ENCODE measurements at regions not wholly inside any gene's neighbourhood (a gene's known extent, or its start where the extent isn't known, plus 50 kb on each side); places are given as distances from the start of the nearest gene placed in this dataset.

- Histone ChIP-seq H3K4me2 (ENCODE audit: extremely low read depth, insufficient read depth, low read length) (no peak overlapping the region), H3K4me3 (replicated peaks in 1 of 4; ENCODE audit: control extremely low read depth in 1 of 4, insufficient read depth in 1 of 4, low read depth in 3 of 4, low read length in 4 of 4) (no peak overlapping the region), H3K79me2 (ENCODE audit: control insufficient read depth, insufficient read depth, low read length) (no peaks in the 10 kb centered on the region), H3K9me3 (ENCODE audit: control insufficient read depth, insufficient read depth, low read depth, low read length) (no peaks in the 10 kb centered on the region), H3K27ac (ENCODE audit: insufficient read depth, low read length) (no peak overlapping the region), H3K36me3 (ENCODE audit: control insufficient read depth, insufficient read depth, low read length) (no peaks in the 10 kb centered on the region), H4K20me1 (ENCODE audit: control insufficient read depth, extremely low read depth, insufficient read depth, low read length) (no peaks in the 10 kb centered on the region), H3K27me3 (ENCODE audit: control insufficient read depth, insufficient read depth, low read length) (no peaks in the 10 kb centered on the region), H3K9ac (ENCODE audit: insufficient read depth, low read length) (no peak overlapping the region), H2AFZ (ENCODE audit: low read length) (no peak overlapping the region), H3K4me1 (ENCODE audit: control insufficient read depth, extremely low read depth, insufficient read depth, low read length) (no peaks in the 10 kb centered on the region)
- no peak for DNase-seq (ENCODE audit: low read depth in 2 of 2)
- TF ChIP-seq EZH2 (IDR thresholded peaks at IDR 0.05; ENCODE audit: low read length, missing control alignments) (no peak), CTCF (conservative IDR thresholded peaks at IDR 0.05 in 1 of 2, IDR thresholded peaks at IDR 0.05 in 1 of 2; ENCODE audit: low read depth in 1 of 2, low read length in 2 of 2) (no peak)
Measured at GRCh38 chr14:43914041-43914693, 592.9 kb downstream of the FSCB start.

GRCh38 chr14:43903209-43903608 is 603.9 kb downstream of the FSCB start:
- no peaks in the 10 kb centered on the region for H3K4me1 ChIP-seq (ENCODE audit: control insufficient read depth, extremely low read depth, insufficient read depth, low read length)
- H4K20me1 ChIP-seq (ENCODE audit: control insufficient read depth, extremely low read depth, insufficient read depth, low read length) = no peaks in the 10 kb centered on the region
- DNase-seq (ENCODE audit: low read depth in 2 of 2) = no peak
- no peaks in the 10 kb centered on the region for H3K79me2 ChIP-seq (ENCODE audit: control insufficient read depth, insufficient read depth, low read length)
- no peak overlapping the region for H2AFZ ChIP-seq (ENCODE audit: low read length)
- TF ChIP-seq CTCF (conservative IDR thresholded peaks at IDR 0.05 in 1 of 2, IDR thresholded peaks at IDR 0.05 in 1 of 2; ENCODE audit: low read depth in 1 of 2, low read length in 2 of 2) (no peak), EZH2 (IDR thresholded peaks at IDR 0.05; ENCODE audit: low read length, missing control alignments) (no peak)
- no peak overlapping the region for H3K27ac ChIP-seq (ENCODE audit: insufficient read depth, low read length)
- no peaks in the 10 kb centered on the region for H3K36me3 ChIP-seq (ENCODE audit: control insufficient read depth, insufficient read depth, low read length)
- no peak overlapping the region for H3K4me2 ChIP-seq (ENCODE audit: extremely low read depth, insufficient read depth, low read length)
- H3K4me3 ChIP-seq (replicated peaks in 1 of 4; ENCODE audit: control extremely low read depth in 1 of 4, insufficient read depth in 1 of 4, low read depth in 3 of 4, low read length in 4 of 4) = no peak overlapping the region
- no peaks in the 10 kb centered on the region for H3K9me3 ChIP-seq (ENCODE audit: control insufficient read depth, insufficient read depth, low read depth, low read length)
- H3K9ac ChIP-seq (ENCODE audit: insufficient read depth, low read length) = no peak overlapping the region
- H3K27me3 ChIP-seq (ENCODE audit: control insufficient read depth, insufficient read depth, low read length) = no peaks in the 10 kb centered on the region

- Histone ChIP-seq H3K27me3 (ENCODE audit: control insufficient read depth, insufficient read depth, low read length) (no peaks in the 10 kb centered on the region), H3K79me2 (ENCODE audit: control insufficient read depth, insufficient read depth, low read length) (no peaks in the 10 kb centered on the region), H3K36me3 (ENCODE audit: control insufficient read depth, insufficient read depth, low read length) (no peaks in the 10 kb centered on the region), H4K20me1 (ENCODE audit: control insufficient read depth, extremely low read depth, insufficient read depth, low read length) (no peaks in the 10 kb centered on the region), H3K9me3 (ENCODE audit: control insufficient read depth, insufficient read depth, low read depth, low read length) (no peaks in the 10 kb centered on the region), H3K9ac (ENCODE audit: insufficient read depth, low read length) (no peak overlapping the region), H3K4me2 (ENCODE audit: extremely low read depth, insufficient read depth, low read length) (no peak overlapping the region), H3K27ac (ENCODE audit: insufficient read depth, low read length) (no peak overlapping the region), H2AFZ (ENCODE audit: low read length) (no peak overlapping the region), H3K4me1 (ENCODE audit: control insufficient read depth, extremely low read depth, insufficient read depth, low read length) (no peaks in the 10 kb centered on the region), H3K4me3 (replicated peaks in 1 of 4; ENCODE audit: control extremely low read depth in 1 of 4, insufficient read depth in 1 of 4, low read depth in 3 of 4, low read length in 4 of 4) (no peak overlapping the region)
- TF ChIP-seq EZH2 (IDR thresholded peaks at IDR 0.05; ENCODE audit: low read length, missing control alignments) (no peak), CTCF (conservative IDR thresholded peaks at IDR 0.05 in 1 of 2, IDR thresholded peaks at IDR 0.05 in 1 of 2; ENCODE audit: low read depth in 1 of 2, low read length in 2 of 2) (no peak)
- no peak for DNase-seq (ENCODE audit: low read depth in 2 of 2)
Measured at GRCh38 chr14:43901911-43902673, 605.0 kb downstream of the FSCB start.
